ENCODE measurements at regions not wholly inside any gene's neighbourhood (a gene's known extent, or its start where the extent isn't known, plus 50 kb on each side); places are given as distances from the start of the nearest gene placed in this dataset.

GRCh38 chr3:180283251-180283650, 246.5 kb upstream of the PEX5L start:
- H3K27me3 ChIP-seq (ENCODE audit: control insufficient read depth, insufficient read depth, low read length) = no peaks in the 10 kb centered on the region
- H3K9ac ChIP-seq (ENCODE audit: insufficient read depth, low read length) = no peak overlapping the region
- no peak overlapping the region for H3K4me3 ChIP-seq (replicated peaks in 1 of 4; ENCODE audit: control extremely low read depth in 1 of 4, insufficient read depth in 1 of 4, low read depth in 3 of 4, low read length in 4 of 4)
- no peaks in the 10 kb centered on the region for H3K79me2 ChIP-seq (ENCODE audit: control insufficient read depth, insufficient read depth, low read length)
- no peak overlapping the region for H3K4me2 ChIP-seq (ENCODE audit: extremely low read depth, insufficient read depth, low read length)
- peaks cover 2% of the 10 kb centered on the region for H3K4me1 ChIP-seq (ENCODE audit: control insufficient read depth, extremely low read depth, insufficient read depth, low read length)
- H3K9me3 ChIP-seq (ENCODE audit: control insufficient read depth, insufficient read depth, low read depth, low read length) = no peaks in the 10 kb centered on the region
- TF ChIP-seq EZH2 (IDR thresholded peaks at IDR 0.05; ENCODE audit: low read length, missing control alignments) (no peak), CTCF (conservative IDR thresholded peaks at IDR 0.05 in 1 of 2, IDR thresholded peaks at IDR 0.05 in 1 of 2; ENCODE audit: low read depth in 1 of 2, low read length in 2 of 2) (no peak)
- H4K20me1 ChIP-seq (ENCODE audit: control insufficient read depth, extremely low read depth, insufficient read depth, low read length) = no peaks in the 10 kb centered on the region
- no peak for DNase-seq (ENCODE audit: low read depth in 2 of 2)
- H3K36me3 ChIP-seq (ENCODE audit: control insufficient read depth, insufficient read depth, low read length) = no peaks in the 10 kb centered on the region
- H3K27ac ChIP-seq (ENCODE audit: insufficient read depth, low read length) = no peak overlapping the region
- H2AFZ ChIP-seq (ENCODE audit: low read length) = no peak overlapping the region

GRCh38 chr3:180284331-180285110, 247.8 kb upstream of the PEX5L start:
- H3K27ac ChIP-seq (ENCODE audit: insufficient read depth, low read length) = no peak overlapping the region
- H4K20me1 ChIP-seq (ENCODE audit: control insufficient read depth, extremely low read depth, insufficient read depth, low read length) = no peaks in the 10 kb centered on the region
- DNase-seq (ENCODE audit: low read depth in 2 of 2) = peak in 1 of 2 donors; percentile 66
- no peaks in the 10 kb centered on the region for H3K79me2 ChIP-seq (ENCODE audit: control insufficient read depth, insufficient read depth, low read length)
- H3K4me2 ChIP-seq (ENCODE audit: extremely low read depth, insufficient read depth, low read length) = no peak overlapping the region
- H3K4me1 ChIP-seq (ENCODE audit: control insufficient read depth, extremely low read depth, insufficient read depth, low read length) = peaks cover 2% of the 10 kb centered on the region
- TF ChIP-seq CTCF (conservative IDR thresholded peaks at IDR 0.05 in 1 of 2, IDR thresholded peaks at IDR 0.05 in 1 of 2; ENCODE audit: low read depth in 1 of 2, low read length in 2 of 2) (no peak), EZH2 (IDR thresholded peaks at IDR 0.05; ENCODE audit: low read length, missing control alignments) (no peak)
- no peaks in the 10 kb centered on the region for H3K9me3 ChIP-seq (ENCODE audit: control insufficient read depth, insufficient read depth, low read depth, low read length)
- H2AFZ ChIP-seq (ENCODE audit: low read length) = no peak overlapping the region
- no peaks in the 10 kb centered on the region for H3K27me3 ChIP-seq (ENCODE audit: control insufficient read depth, insufficient read depth, low read length)
- no peak overlapping the region for H3K4me3 ChIP-seq (replicated peaks in 1 of 4; ENCODE audit: control extremely low read depth in 1 of 4, insufficient read depth in 1 of 4, low read depth in 3 of 4, low read length in 4 of 4)
- H3K36me3 ChIP-seq (ENCODE audit: control insufficient read depth, insufficient read depth, low read length) = no peaks in the 10 kb centered on the region
- H3K9ac ChIP-seq (ENCODE audit: insufficient read depth, low read length) = no peak overlapping the region

GRCh38 chr3:180287703-180288102, 251.0 kb upstream of the PEX5L start:
- no peak for DNase-seq (ENCODE audit: low read depth in 2 of 2)
- H3K4me2 ChIP-seq (ENCODE audit: extremely low read depth, insufficient read depth, low read length) = no peak overlapping the region
- no peak overlapping the region for H3K4me3 ChIP-seq (replicated peaks in 1 of 4; ENCODE audit: control extremely low read depth in 1 of 4, insufficient read depth in 1 of 4, low read depth in 3 of 4, low read length in 4 of 4)
- no peaks in the 10 kb centered on the region for H4K20me1 ChIP-seq (ENCODE audit: control insufficient read depth, extremely low read depth, insufficient read depth, low read length)
- H3K27me3 ChIP-seq (ENCODE audit: control insufficient read depth, insufficient read depth, low read length) = no peaks in the 10 kb centered on the region
- TF ChIP-seq CTCF (conservative IDR thresholded peaks at IDR 0.05 in 1 of 2, IDR thresholded peaks at IDR 0.05 in 1 of 2; ENCODE audit: low read depth in 1 of 2, low read length in 2 of 2) (no peak), EZH2 (IDR thresholded peaks at IDR 0.05; ENCODE audit: low read length, missing control alignments) (no peak)
- no peak overlapping the region for H2AFZ ChIP-seq (ENCODE audit: low read length)
- no peaks in the 10 kb centered on the region for H3K79me2 ChIP-seq (ENCODE audit: control insufficient read depth, insufficient read depth, low read length)
- H3K27ac ChIP-seq (ENCODE audit: insufficient read depth, low read length) = no peak overlapping the region
- H3K9ac ChIP-seq (ENCODE audit: insufficient read depth, low read length) = no peak overlapping the region
- no peaks in the 10 kb centered on the region for H3K9me3 ChIP-seq (ENCODE audit: control insufficient read depth, insufficient read depth, low read depth, low read length)
- peaks cover 2% of the 10 kb centered on the region for H3K4me1 ChIP-seq (ENCODE audit: control insufficient read depth, extremely low read depth, insufficient read depth, low read length)
- H3K36me3 ChIP-seq (ENCODE audit: control insufficient read depth, insufficient read depth, low read length) = no peaks in the 10 kb centered on the region

All from fibroblast of lung (primary cell).